ENCODE measurements at regions not wholly inside any gene's neighbourhood (a gene's known extent, or its start where the extent isn't known, plus 50 kb on each side); places are given as distances from the start of the nearest gene placed in this dataset.

GRCh38 chr2:17232776-17233556 lies 285.3 kb downstream of the RAD51AP2 start:
- no peak overlapping the region for H3K27ac Mint-ChIP-seq
- Histone ChIP-seq H3K4me3 (ENCODE audit: low read length) (no peak overlapping the region), H3K27me3 (ENCODE audit: control insufficient read depth, insufficient read depth, low read length, poor library complexity, severe bottlenecking) (no peaks in the 10 kb centered on the region), H3K36me3 (ENCODE audit: control insufficient read depth, insufficient read depth, low read length) (no peaks in the 10 kb centered on the region), H3K9me3 (ENCODE audit: control insufficient read depth, low read length) (no peaks in the 10 kb centered on the region), H3K27ac (ENCODE audit: low read depth, low read length) (no peak overlapping the region), H3K4me1 (ENCODE audit: control insufficient read depth, insufficient read depth, low read length) (peaks cover 5% of the 10 kb centered on the region), H3K9ac (ENCODE audit: extremely low read depth, low read length, poor library complexity, severe bottlenecking) (no peak overlapping the region)
- WGBS, 2 experiments (ENCODE audit: insufficient coverage in 1 of 2, insufficient read length in 1 of 2), result 96% methylated on average over 3 of the region's 4 CpGs; no CpG with 5 or more reads in 1 of the 2 experiments
- peaks cover 20% of the 10 kb centered on the region for H3K4me1 Mint-ChIP-seq
- H3K4me3 Mint-ChIP-seq, result no peak overlapping the region
- no peaks in the 10 kb centered on the region for H3K27me3 Mint-ChIP-seq (ENCODE audit: insufficient read depth)
- no peak for TF ChIP-seq CTCF (conservative IDR thresholded peaks at IDR 0.05)
- no peaks in the 10 kb centered on the region for H3K36me3 Mint-ChIP-seq (ENCODE audit: low read depth)
- DNase-seq, result no peak
- H3K9me3 Mint-ChIP-seq, result no peaks in the 10 kb centered on the region

GRCh38 chr2:17231394-17231965 lies 286.8 kb downstream of the RAD51AP2 start:
- H3K9me3 Mint-ChIP-seq, result no peaks in the 10 kb centered on the region
- peaks cover 20% of the 10 kb centered on the region for H3K4me1 Mint-ChIP-seq
- 92% methylated on average over 5 of the region's 5 CpGs; no CpG with 5 or more reads in 1 of the 2 experiments for WGBS, 2 experiments (ENCODE audit: insufficient coverage in 1 of 2, insufficient read length in 1 of 2)
- Histone ChIP-seq H3K27ac (ENCODE audit: low read depth, low read length) (no peak overlapping the region), H3K27me3 (ENCODE audit: control insufficient read depth, insufficient read depth, low read length, poor library complexity, severe bottlenecking) (no peaks in the 10 kb centered on the region), H3K9ac (ENCODE audit: extremely low read depth, low read length, poor library complexity, severe bottlenecking) (no peak overlapping the region), H3K4me1 (ENCODE audit: control insufficient read depth, insufficient read depth, low read length) (peaks cover 5% of the 10 kb centered on the region), H3K9me3 (ENCODE audit: control insufficient read depth, low read length) (no peaks in the 10 kb centered on the region), H3K4me3 (ENCODE audit: low read length) (no peak overlapping the region), H3K36me3 (ENCODE audit: control insufficient read depth, insufficient read depth, low read length) (no peaks in the 10 kb centered on the region)
- no peak overlapping the region for H3K27ac Mint-ChIP-seq
- H3K4me3 Mint-ChIP-seq, result no peak overlapping the region
- no peak for TF ChIP-seq CTCF (conservative IDR thresholded peaks at IDR 0.05)
- no peaks in the 10 kb centered on the region for H3K36me3 Mint-ChIP-seq (ENCODE audit: low read depth)
- H3K27me3 Mint-ChIP-seq (ENCODE audit: insufficient read depth), result no peaks in the 10 kb centered on the region
- no peak for DNase-seq

- H3K36me3 Mint-ChIP-seq (ENCODE audit: low read depth), result no peaks in the 10 kb centered on the region
- TF ChIP-seq CTCF (conservative IDR thresholded peaks at IDR 0.05), result no peak
- no peaks in the 10 kb centered on the region for H3K9me3 Mint-ChIP-seq
- peaks cover 5% of the 10 kb centered on the region for H3K4me1 ChIP-seq (ENCODE audit: control insufficient read depth, insufficient read depth, low read length)
- H3K27ac ChIP-seq (ENCODE audit: low read depth, low read length), result no peak overlapping the region
- H3K27me3 Mint-ChIP-seq (ENCODE audit: insufficient read depth), result no peaks in the 10 kb centered on the region
- peaks cover 20% of the 10 kb centered on the region for H3K4me1 Mint-ChIP-seq
- no peak overlapping the region for H3K9ac ChIP-seq (ENCODE audit: extremely low read depth, low read length, poor library complexity, severe bottlenecking)
- H3K36me3 ChIP-seq (ENCODE audit: control insufficient read depth, insufficient read depth, low read length), result no peaks in the 10 kb centered on the region
- no peaks in the 10 kb centered on the region for H3K9me3 ChIP-seq (ENCODE audit: control insufficient read depth, low read length)
- H3K4me3 ChIP-seq (ENCODE audit: low read length), result no peak overlapping the region
- no peaks in the 10 kb centered on the region for H3K27me3 ChIP-seq (ENCODE audit: control insufficient read depth, insufficient read depth, low read length, poor library complexity, severe bottlenecking)
- DNase-seq, result no peak
- no peak overlapping the region for H3K4me3 Mint-ChIP-seq
- H3K27ac Mint-ChIP-seq, result no peak overlapping the region
- WGBS, 2 experiments (ENCODE audit: insufficient coverage in 1 of 2, insufficient read length in 1 of 2), result 89% methylated on average over 1 of the region's 1 CpG; no CpG with 5 or more reads in 1 of the 2 experiments
Measured at GRCh38 chr2:17229414-17229813, 288.8 kb downstream of the RAD51AP2 start.

Measured in endodermal cell (in vitro differentiated cells).